GM12878 (cell line): ENCODE measurements at regions not wholly inside any gene's neighbourhood (a gene's known extent, or its start where the extent isn't known, plus 50 kb on each side); places are given as distances from the start of the nearest gene placed in this dataset.
"Not testable (repeated sequence)": the region's sequence is repeated elsewhere in the genome, so short reads cannot be mapped to it uniquely, and the experiment has no call there.

Experiments used
- CBFB ChIP-seq: IDR thresholded peaks from 2 replicates; pipeline ENCODE4 v1.6.1; 2016; ENCODE audit warnings: antibody characterized with exemption, low read depth
- GABPA ChIP-seq: IDR thresholded peaks from 2 replicates; pipeline ENCODE4 v1.6.1; 2014; ENCODE audit warnings: antibody characterized with exemption, low read depth, mild to moderate bottlenecking, inconsistent platforms
- MEF2A ChIP-seq: IDR thresholded peaks from 2 replicates; pipeline ENCODE4 v1.6.1; 2011; ENCODE audit warnings: low read depth, mild to moderate bottlenecking, low read length, moderate library complexity; ENCODE audit not compliant: insufficient read depth

DNA sequence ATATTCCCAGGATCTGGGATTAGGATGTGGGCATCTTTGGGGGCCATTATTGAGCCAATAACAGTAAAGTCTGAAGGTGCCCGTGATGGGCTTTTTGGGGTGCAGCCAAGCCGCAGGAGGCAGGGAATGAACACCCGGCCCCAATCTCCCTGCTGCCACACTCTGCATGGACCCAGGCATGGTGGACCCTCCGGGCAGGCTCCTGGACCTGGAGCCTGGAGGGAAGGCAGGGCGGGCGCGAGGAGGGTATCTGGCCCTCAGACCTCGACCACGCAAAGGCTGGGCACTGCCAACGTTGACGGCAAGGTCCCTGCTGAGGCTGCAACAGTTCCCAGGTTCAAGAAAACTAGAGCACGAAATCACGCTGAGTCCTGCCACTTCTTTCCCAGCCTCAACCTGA lies 150.9 kb upstream of the ZNF469 start:
- TF ChIP-seq MEF2A, GABPA, CBFB: not testable (repeated sequence)
